Fibroblast of lung (primary cell): ENCODE measurements at regions not wholly inside any gene's neighbourhood (a gene's known extent, or its start where the extent isn't known, plus 50 kb on each side); places are given as distances from the start of the nearest gene placed in this dataset.

Experiments
- CTCF ChIP-seq, 2 donors: IDR thresholded peaks in 1 of 2; conservative IDR thresholded peaks in 1 of 2; 1 replicate in 1 of 2; 2 replicates in 1 of 2; pipeline ENCODE4 v1.5.1; 2011 to 2012; ENCODE audit warnings: low read length in 2 of 2, control low read depth in 1 of 2, inconsistent platforms in 1 of 2, low read depth in 1 of 2, mild to moderate bottlenecking in 1 of 2
- EZH2 ChIP-seq: IDR thresholded peaks from 2 replicates; pipeline ENCODE4 v1.5.1; 2012; ENCODE audit warnings: low read length, control low read depth, mild to moderate bottlenecking; ENCODE audit errors: missing control alignments

- TF ChIP-seq CTCF (conservative IDR thresholded peaks at IDR 0.05 in 1 of 2, IDR thresholded peaks at IDR 0.05 in 1 of 2; ENCODE audit: low read depth in 1 of 2, low read length in 2 of 2): no peak
- no peak for TF ChIP-seq EZH2
Measured at GRCh38 chrX:39440799-39441284, 639.6 kb downstream of the MID1IP1 start.
